Neural progenitor cell (in vitro differentiated cells): ENCODE measurements at regions not wholly inside any gene's neighbourhood (a gene's known extent, or its start where the extent isn't known, plus 50 kb on each side); places are given as distances from the start of the nearest gene placed in this dataset.

Experiments
- DNase-seq: peaks from one replicate; pipeline ENCODE4 v3.0.0-alpha.2; 2016; ENCODE audit warnings: low spot score
- H2AFZ ChIP-seq: fragments of 200-600 bp; sonication (generic); replicated peaks from 2 replicates; pipeline ENCODE4 v1.6.1; 2016; ENCODE audit warnings: antibody characterized with exemption
- H3F3A ChIP-seq: fragments of 200-600 bp; sonication (generic); 2 replicates; pipeline ENCODE4 v1.6.1; 2016; ENCODE audit warnings: antibody characterized with exemption, low read depth
- H3K27ac ChIP-seq: fragments of 200-600 bp; sonication (generic); 2 replicates; pipeline ENCODE4 v1.5.1; 2016; ENCODE audit warnings: mild to moderate bottlenecking
- H3K27me3 ChIP-seq: fragments of 200-600 bp; sonication (generic); 2 replicates; pipeline ENCODE4 v1.6.1; 2016; ENCODE audit warnings: mild to moderate bottlenecking, moderate library complexity
- H3K36me3 ChIP-seq: fragments of 200-600 bp; sonication (generic); 2 replicates; pipeline ENCODE4 v1.5.1; 2016
- H3K4me1 ChIP-seq: fragments of 200-600 bp; sonication (generic); 2 replicates; pipeline ENCODE4 v1.6.1; 2016; ENCODE audit warnings: mixed run types
- H3K4me2 ChIP-seq: fragments of 200-600 bp; sonication (generic); 2 replicates; pipeline ENCODE4 v1.6.1; 2016
- H3K4me3 ChIP-seq: fragments of 200-600 bp; sonication (generic); 2 replicates; pipeline ENCODE4 v1.5.1; 2016
- H3K79me2 ChIP-seq: fragments of 200-600 bp; sonication (generic); 2 replicates; pipeline ENCODE4 v1.6.1; 2016; ENCODE audit warnings: low read depth
- H3K9ac ChIP-seq: fragments of 200-600 bp; sonication (generic); 2 replicates; pipeline ENCODE4 v1.6.1; 2016
- H3K9me3 ChIP-seq: fragments of 200-600 bp; sonication (generic); 2 replicates; pipeline ENCODE4 v1.5.1; 2016; ENCODE audit warnings: low read depth
- H4K20me1 ChIP-seq: fragments of 200-600 bp; sonication (generic); 2 replicates; pipeline ENCODE4 v1.6.1; 2016; ENCODE audit warnings: low read depth
- H3K27ac Mint-ChIP-seq: 3 replicates; pipeline ENCODE4 v1.8.0; 2021; ENCODE audit warnings: mixed read lengths
- H3K27me3 Mint-ChIP-seq: 2 replicates; pipeline ENCODE4 v1.8.0; 2022; ENCODE audit warnings: low read depth, mild to moderate bottlenecking, inconsistent platforms, moderate library complexity, mixed read lengths; ENCODE audit not compliant: insufficient read depth
- H3K36me3 Mint-ChIP-seq: 3 replicates; pipeline ENCODE4 v1.8.0; 2021; ENCODE audit warnings: mixed read lengths
- H3K4me1 Mint-ChIP-seq: 3 replicates; pipeline ENCODE4 v1.8.0; 2021; ENCODE audit warnings: mixed read lengths
- H3K4me3 Mint-ChIP-seq: 3 replicates; pipeline ENCODE4 v1.8.0; 2021; ENCODE audit warnings: mild to moderate bottlenecking, moderate library complexity, mixed read lengths
- H3K9me3 Mint-ChIP-seq: 3 replicates; pipeline ENCODE4 v1.8.0; 2020; ENCODE audit warnings: mixed read lengths
- EZH2 ChIP-seq: fragments of 200-600 bp; sonication (generic); IDR thresholded peaks from 2 replicates; pipeline ENCODE4 v1.6.1; 2017; ENCODE audit warnings: antibody characterized with exemption, mild to moderate bottlenecking, moderate library complexity
- EZH2phosphoT487 ChIP-seq: fragments of 200-600 bp; sonication (generic); IDR thresholded peaks from 2 replicates; pipeline ENCODE4 v1.6.1; 2017; ENCODE audit warnings: antibody characterized with exemption
- TF ChIP-seq, protein P1 (sequence below): fragments of 200-600 bp; sonication (generic); IDR thresholded peaks from 2 replicates; pipeline ENCODE4 v1.5.1; 2017; ENCODE audit warnings: antibody characterized with exemption, mild to moderate bottlenecking

DNA sequence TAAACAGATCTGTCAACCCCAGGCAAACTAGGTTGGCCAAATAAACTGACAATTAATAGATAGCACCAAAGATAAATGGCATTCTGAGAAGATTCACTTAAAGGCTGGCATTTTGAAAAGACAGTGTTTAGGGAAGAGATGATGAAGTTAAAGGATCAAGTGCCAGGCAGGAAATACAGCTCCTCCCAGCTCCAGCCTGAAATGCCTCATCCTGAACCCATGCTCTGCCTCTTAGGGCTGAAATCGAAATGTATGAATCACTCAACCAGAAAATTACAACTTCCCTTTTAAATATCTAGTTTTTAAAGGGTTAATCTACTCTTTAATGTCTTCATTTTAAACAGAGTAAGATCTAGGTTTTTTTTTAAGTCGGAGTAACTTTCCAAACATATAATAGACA, 171.2 kb upstream of the UBL3 start:
- no peak overlapping the region for H3K27ac ChIP-seq
- Mint-ChIP-seq H3K27me3 (peaks cover 22% of the 10 kb centered on the region), H3K27ac (no peak overlapping the region), H3K9me3 (peaks cover 1% of the 10 kb centered on the region), H3K4me1 (peaks cover 56% of the 10 kb centered on the region), H3K4me3 (no peak overlapping the region), H3K36me3 (peaks cover 1% of the 10 kb centered on the region)
- peaks cover 21% of the 10 kb centered on the region for H3K4me1 ChIP-seq
- H3K79me2 ChIP-seq = no peaks in the 10 kb centered on the region
- no peak overlapping the region for H3K4me3 ChIP-seq
- no peaks in the 10 kb centered on the region for H3K36me3 ChIP-seq
- no peak for TF ChIP-seq EZH2
- no peaks in the 10 kb centered on the region for H3K9me3 ChIP-seq
- no peak for DNase-seq
- H4K20me1 ChIP-seq = no peaks in the 10 kb centered on the region
- no peak overlapping the region for H2AFZ ChIP-seq
- H3K27me3 ChIP-seq = no peaks in the 10 kb centered on the region
- peaks cover 4% of the 10 kb centered on the region for H3F3A ChIP-seq
- no peak overlapping the region for H3K9ac ChIP-seq
- H3K4me2 ChIP-seq = no peak overlapping the region

DNA sequence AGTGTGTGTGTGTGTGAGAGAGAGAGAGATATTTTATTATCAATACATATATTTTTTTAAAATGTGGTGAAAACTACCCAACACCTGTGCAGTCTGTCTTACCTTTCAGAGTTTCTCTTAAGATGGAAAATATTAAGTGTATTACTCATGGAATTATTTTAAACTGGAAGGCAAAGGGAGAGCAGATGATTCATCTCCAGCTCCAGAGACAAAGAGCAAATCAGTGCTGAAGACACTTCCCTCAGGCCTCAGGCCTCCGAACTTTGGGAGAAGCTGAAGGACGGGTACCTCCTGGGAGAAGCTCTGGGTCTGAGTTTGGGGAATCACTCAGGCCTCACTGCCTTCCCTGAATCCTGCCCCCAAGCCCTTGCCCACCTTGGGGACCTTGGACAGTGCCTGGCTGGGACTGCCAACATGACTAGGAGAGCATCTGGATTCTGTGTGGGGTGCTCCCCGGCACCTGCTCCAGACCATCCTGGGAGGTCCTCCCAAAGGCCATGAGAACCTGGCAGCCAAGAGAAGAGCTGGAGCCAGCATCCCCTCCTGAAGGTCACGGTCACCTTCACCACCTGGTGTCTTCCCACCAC, 170.4 kb upstream of the UBL3 start:
- peaks cover 4% of the 10 kb centered on the region for H3K9me3 Mint-ChIP-seq
- no peak overlapping the region for H2AFZ ChIP-seq
- no peak overlapping the region for H3K4me3 Mint-ChIP-seq
- H3K79me2 ChIP-seq = no peaks in the 10 kb centered on the region
- H3K27me3 ChIP-seq = no peaks in the 10 kb centered on the region
- no peak overlapping the region for H3K27ac ChIP-seq
- H3K27ac Mint-ChIP-seq = no peak overlapping the region
- no peak for DNase-seq
- peaks cover 4% of the 10 kb centered on the region for H3F3A ChIP-seq
- H3K36me3 Mint-ChIP-seq = peaks cover 2% of the 10 kb centered on the region
- H3K36me3 ChIP-seq = no peaks in the 10 kb centered on the region
- H3K4me2 ChIP-seq = no peak overlapping the region
- no peak overlapping the region for H3K4me3 ChIP-seq
- no peaks in the 10 kb centered on the region for H4K20me1 ChIP-seq
- peaks cover 21% of the 10 kb centered on the region for H3K4me1 ChIP-seq
- H3K4me1 Mint-ChIP-seq = peaks cover 62% of the 10 kb centered on the region
- peaks cover 23% of the 10 kb centered on the region for H3K27me3 Mint-ChIP-seq
- no peak overlapping the region for H3K9ac ChIP-seq
- TF ChIP-seq, protein P1, sequence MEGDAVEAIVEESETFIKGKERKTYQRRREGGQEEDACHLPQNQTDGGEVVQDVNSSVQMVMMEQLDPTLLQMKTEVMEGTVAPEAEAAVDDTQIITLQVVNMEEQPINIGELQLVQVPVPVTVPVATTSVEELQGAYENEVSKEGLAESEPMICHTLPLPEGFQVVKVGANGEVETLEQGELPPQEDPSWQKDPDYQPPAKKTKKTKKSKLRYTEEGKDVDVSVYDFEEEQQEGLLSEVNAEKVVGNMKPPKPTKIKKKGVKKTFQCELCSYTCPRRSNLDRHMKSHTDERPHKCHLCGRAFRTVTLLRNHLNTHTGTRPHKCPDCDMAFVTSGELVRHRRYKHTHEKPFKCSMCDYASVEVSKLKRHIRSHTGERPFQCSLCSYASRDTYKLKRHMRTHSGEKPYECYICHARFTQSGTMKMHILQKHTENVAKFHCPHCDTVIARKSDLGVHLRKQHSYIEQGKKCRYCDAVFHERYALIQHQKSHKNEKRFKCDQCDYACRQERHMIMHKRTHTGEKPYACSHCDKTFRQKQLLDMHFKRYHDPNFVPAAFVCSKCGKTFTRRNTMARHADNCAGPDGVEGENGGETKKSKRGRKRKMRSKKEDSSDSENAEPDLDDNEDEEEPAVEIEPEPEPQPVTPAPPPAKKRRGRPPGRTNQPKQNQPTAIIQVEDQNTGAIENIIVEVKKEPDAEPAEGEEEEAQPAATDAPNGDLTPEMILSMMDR = no peak
- no peak for TF ChIP-seq EZH2
- TF ChIP-seq EZH2phosphoT487 = no peak
- no peaks in the 10 kb centered on the region for H3K9me3 ChIP-seq

DNA sequence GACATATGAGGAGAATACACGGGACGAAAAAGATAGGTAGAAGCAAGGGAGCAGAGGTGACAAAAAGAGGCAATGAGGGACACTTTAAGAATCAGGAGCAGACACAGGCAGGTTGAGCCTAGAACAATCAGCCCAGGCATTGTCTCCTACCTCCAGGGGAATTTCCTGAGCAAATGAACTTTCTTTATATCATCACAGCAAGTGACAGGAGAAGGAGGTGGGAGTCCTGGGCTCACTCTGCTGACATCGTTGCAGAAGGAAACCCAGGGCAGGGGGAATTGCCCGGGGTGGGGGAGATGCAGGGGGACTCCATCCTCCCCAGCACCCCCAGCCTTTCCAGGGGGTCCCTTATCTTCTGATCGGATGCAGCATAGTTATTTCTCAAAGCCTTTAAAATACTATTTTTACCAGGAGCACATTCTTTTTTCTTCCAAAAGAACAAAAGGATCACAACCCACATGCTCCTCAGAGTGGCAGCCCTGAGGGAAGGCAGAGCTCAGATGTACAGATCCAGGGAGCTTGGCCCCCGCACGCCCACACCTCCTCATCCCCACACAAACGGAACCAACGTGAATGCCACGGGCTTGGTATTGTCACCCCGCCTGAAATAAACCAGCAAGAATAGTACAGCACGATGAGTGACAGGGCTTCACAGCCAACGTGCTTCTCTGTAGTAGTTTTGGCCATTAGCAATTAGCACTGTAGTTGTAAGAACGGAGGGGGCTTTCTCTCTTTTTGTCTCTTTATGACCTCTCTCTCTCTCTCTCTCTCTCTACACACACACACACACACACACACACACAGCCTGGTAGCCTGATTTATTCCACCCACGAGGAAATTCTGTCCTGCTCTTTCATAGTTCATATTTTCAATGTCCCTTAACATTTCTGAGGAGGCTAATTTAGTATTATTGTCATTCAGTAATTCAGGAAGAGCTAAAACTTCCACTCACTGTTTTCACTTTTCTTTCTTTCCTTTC, 169.5 kb upstream of the UBL3 start:
- H3K4me1 ChIP-seq = peaks cover 21% of the 10 kb centered on the region
- Mint-ChIP-seq H3K27ac (peak overlapping the region; percentile 50), H3K4me1 (peaks cover 63% of the 10 kb centered on the region), H3K9me3 (peaks cover 4% of the 10 kb centered on the region), H3K36me3 (peaks cover 2% of the 10 kb centered on the region), H3K4me3 (peak overlapping the region; percentile 13), H3K27me3 (peaks cover 23% of the 10 kb centered on the region)
- H3K9ac ChIP-seq = no peak overlapping the region
- no peaks in the 10 kb centered on the region for H3K36me3 ChIP-seq
- no peak overlapping the region for H3K4me3 ChIP-seq
- H3K27ac ChIP-seq = no peak overlapping the region
- TF ChIP-seq, protein P1 = no peak
- no peak for TF ChIP-seq EZH2phosphoT487
- TF ChIP-seq EZH2 = no peak
- H4K20me1 ChIP-seq = no peaks in the 10 kb centered on the region
- no peaks in the 10 kb centered on the region for H3K9me3 ChIP-seq
- peak overlapping the region; percentile 22 for H2AFZ ChIP-seq
- no peaks in the 10 kb centered on the region for H3K27me3 ChIP-seq
- H3K4me2 ChIP-seq = peak overlapping the region; percentile 55
- no peaks in the 10 kb centered on the region for H3K79me2 ChIP-seq
- peak; percentile 39 for DNase-seq
- peaks cover 4% of the 10 kb centered on the region for H3F3A ChIP-seq
